Hepatocyte (in vitro differentiated cells): ENCODE measurements at regions not wholly inside any gene's neighbourhood (a gene's known extent, or its start where the extent isn't known, plus 50 kb on each side); places are given as distances from the start of the nearest gene placed in this dataset.
"Not testable (repeated sequence)": the region's sequence is repeated elsewhere in the genome, so short reads cannot be mapped to it uniquely, and the experiment has no call there.

Source experiments
- CTCF ChIP-seq: fragments of 200-600 bp; sonication (generic); IDR thresholded peaks from 2 replicates; pipeline ENCODE4 v1.5.1; 2016; ENCODE audit warnings: antibody characterized with exemption, mild to moderate bottlenecking; ENCODE audit not compliant: poor library complexity
- EZH2phosphoT487 ChIP-seq: fragments of 200-600 bp; sonication (generic); IDR thresholded peaks from one replicate; pipeline ENCODE4 v1.6.1; 2018; ENCODE audit warnings: antibody characterized with exemption, mild to moderate bottlenecking, low read depth, moderate library complexity; ENCODE audit not compliant: unreplicated experiment, severe bottlenecking

DNA sequence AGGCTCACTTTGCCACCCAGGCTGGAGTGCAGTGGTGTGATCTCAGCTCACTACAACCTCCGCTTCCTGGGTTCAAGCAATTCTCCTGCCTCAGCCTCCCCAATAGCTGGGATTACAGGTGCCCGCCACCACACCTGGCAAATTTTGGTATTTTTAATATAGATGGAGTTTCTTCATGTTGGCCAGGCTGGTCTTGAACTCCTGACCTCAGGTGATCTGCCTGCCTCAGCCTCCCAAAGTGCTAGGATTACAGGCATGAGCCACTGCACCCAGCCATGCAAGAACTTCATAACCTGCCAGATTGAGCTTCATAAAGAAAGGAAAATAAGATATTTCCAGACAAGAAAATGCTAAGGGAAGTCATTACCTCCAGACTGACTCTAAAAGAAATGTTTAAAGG, 4467.2 kb upstream of the OR11H1 start:
- TF ChIP-seq CTCF, EZH2phosphoT487: not testable (repeated sequence)
